GM12865 (cell line): ENCODE measurements at regions not wholly inside any gene's neighbourhood (a gene's known extent, or its start where the extent isn't known, plus 50 kb on each side); places are given as distances from the start of the nearest gene placed in this dataset.
A peak's percentile ranks its signal among the peaks of the same experiment; 100 is the strongest.

Experiments
- DNase-seq: peaks from one replicate; pipeline ENCODE4 v3.0.0; 2010; ENCODE audit warnings: low read depth
- H3K4me3 ChIP-seq: 2 replicates; pipeline ENCODE4 v1.5.1; 2011; ENCODE audit warnings: mild to moderate bottlenecking, low read depth, low read length, control low read depth
- TF ChIP-seq, protein P1 (sequence below): IDR thresholded peaks from 2 replicates; pipeline ENCODE4 v1.5.1; 2011; ENCODE audit warnings: low read length, control low read depth, low read depth, inconsistent platforms; ENCODE audit not compliant: insufficient read depth; ENCODE audit errors: missing control alignments

DNA sequence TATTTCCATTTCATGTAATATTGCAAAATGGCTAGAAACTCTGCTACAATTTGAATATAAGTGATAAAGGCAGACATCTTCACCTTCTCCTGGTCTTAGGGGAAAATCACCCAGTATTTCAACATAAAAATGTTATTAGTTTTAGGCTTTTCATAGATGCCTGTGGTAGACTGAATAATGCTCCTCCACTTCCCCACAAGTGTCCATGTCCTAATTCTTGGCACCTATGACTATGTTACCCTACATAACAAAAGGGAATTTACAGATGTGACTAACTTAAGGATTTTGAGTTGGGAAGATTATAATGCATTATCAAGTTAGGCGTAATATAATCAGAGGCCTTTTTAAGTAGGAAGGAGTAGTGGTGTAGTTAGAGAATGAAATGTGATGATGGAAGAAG is 196.4 kb downstream of the TMTC3 start:
- no peak overlapping the region for H3K4me3 ChIP-seq
- DNase-seq = no peak
- TF ChIP-seq, protein P1, sequence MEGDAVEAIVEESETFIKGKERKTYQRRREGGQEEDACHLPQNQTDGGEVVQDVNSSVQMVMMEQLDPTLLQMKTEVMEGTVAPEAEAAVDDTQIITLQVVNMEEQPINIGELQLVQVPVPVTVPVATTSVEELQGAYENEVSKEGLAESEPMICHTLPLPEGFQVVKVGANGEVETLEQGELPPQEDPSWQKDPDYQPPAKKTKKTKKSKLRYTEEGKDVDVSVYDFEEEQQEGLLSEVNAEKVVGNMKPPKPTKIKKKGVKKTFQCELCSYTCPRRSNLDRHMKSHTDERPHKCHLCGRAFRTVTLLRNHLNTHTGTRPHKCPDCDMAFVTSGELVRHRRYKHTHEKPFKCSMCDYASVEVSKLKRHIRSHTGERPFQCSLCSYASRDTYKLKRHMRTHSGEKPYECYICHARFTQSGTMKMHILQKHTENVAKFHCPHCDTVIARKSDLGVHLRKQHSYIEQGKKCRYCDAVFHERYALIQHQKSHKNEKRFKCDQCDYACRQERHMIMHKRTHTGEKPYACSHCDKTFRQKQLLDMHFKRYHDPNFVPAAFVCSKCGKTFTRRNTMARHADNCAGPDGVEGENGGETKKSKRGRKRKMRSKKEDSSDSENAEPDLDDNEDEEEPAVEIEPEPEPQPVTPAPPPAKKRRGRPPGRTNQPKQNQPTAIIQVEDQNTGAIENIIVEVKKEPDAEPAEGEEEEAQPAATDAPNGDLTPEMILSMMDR = no peak

DNA sequence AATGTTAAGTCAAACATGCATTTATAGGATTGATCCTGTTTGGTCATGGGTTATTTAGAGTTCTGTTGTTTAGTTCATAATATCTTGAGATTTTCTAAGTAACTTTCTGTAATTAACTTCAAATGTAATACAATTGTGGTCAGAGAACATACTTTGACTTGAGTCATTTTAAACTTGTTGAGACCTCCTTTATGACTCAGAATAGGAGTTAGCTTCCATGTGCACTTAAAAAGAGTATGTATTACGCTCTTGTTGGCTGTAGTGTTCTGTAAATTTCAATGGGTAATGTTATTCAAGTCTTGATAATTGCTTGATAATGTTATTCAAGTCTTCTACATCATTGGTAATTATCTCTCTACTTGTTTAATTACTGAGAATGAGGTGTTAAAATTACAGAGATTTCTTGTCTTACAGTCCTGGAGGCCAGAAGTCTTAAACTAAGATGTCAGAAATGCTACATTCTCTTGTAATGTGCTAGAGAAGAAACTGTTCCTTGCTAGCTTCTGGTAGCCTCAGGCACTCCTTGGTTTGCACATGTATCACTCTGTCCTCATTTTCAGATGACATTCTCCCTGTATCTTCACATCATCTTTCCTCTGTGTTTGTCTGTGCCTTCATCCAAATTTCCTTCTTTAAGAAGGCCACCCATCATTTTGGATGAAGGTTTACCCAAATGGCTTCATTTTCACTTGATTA is 197.3 kb downstream of the TMTC3 start:
- TF ChIP-seq, protein P1 = no peak
- DNase-seq = peak; percentile 2
- no peak overlapping the region for H3K4me3 ChIP-seq

DNA sequence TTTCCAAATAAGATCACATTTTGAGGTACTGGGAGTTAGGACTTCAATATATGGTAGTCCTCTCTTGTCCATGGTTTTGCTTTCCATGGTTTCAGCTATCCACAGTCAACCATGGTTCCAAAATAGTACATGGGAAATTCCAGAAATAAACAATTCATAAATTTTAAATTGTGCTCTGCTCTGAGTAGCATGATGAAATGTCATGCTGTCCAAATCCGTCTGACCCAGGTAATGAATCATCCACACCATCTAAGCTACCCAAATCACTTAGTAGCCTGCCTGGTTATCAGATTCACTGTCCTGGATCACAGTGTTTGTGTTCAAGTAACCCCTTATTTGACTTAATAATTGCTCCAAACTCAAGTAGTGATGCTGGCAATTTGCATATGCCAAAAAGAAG is 197.9 kb downstream of the TMTC3 start:
- TF ChIP-seq, protein P1 = no peak
- H3K4me3 ChIP-seq = no peak overlapping the region
- no peak for DNase-seq

DNA sequence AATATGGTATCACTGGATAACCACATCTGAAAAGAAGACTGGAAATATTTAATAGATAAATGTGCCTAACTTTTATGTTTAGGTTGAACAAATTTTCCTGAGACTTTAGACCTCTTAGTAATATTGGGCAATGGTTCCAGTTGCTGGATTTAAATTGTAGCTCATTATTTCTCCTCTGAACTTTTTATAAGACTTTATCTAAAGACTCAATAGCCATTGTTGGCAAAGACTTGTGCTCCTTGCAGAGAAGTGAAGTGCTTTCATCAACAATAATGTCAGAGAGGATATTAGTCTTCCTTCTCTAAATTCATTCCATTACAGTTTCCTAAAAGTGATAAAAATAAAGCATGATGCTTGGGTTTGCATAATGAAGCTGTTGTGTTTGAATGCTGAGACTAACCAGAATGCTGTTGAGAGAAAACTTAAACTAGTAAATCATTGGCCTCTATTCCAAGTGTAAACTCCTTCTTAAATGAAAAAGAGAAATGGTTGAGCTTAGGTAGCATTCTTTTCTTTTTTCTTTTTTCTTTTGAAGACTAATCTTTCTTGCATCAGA is 200.2 kb downstream of the TMTC3 start:
- DNase-seq = no peak
- no peak overlapping the region for H3K4me3 ChIP-seq
- TF ChIP-seq, protein P1 = no peak

DNA sequence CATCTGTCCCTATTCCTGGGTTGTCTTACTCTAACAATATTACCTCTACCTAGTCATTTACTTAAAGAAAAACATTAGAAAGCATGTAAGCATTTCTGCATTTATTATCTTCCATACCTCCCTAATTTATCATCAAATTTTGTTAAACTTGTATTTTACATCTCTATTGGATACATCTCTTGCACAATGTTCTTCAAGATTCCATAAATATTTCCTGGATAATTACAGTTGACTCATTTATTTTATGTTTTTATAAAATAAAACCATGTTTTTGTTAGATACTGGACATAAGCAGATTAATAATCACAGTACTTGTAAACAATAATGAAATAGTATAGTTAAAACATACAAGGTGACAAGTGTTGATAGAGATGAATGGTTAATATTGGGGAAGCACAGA is 209.0 kb downstream of the TMTC3 start:
- no peak overlapping the region for H3K4me3 ChIP-seq
- DNase-seq = no peak
- TF ChIP-seq, protein P1 = no peak

DNA sequence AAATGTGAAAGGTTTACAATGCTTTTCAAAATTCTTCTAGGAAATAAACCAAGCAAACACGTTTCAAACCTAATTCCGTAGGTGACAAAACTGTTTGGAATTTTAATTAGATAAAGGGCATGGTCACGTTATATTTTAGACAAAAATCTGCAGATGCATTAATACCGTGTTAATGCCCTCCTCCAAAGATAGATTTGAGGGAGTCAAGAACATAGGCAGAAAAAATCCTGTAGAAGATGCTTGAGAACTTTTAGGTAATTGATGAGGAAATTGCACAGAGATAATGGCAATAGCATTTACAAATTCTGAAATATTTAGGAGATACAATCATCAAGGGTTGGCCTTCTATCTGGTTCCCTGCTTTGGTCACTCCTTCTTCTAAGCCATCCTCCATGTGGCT is 212.6 kb downstream of the TMTC3 start:
- DNase-seq = no peak
- TF ChIP-seq, protein P1 = no peak
- H3K4me3 ChIP-seq = no peak overlapping the region

DNA sequence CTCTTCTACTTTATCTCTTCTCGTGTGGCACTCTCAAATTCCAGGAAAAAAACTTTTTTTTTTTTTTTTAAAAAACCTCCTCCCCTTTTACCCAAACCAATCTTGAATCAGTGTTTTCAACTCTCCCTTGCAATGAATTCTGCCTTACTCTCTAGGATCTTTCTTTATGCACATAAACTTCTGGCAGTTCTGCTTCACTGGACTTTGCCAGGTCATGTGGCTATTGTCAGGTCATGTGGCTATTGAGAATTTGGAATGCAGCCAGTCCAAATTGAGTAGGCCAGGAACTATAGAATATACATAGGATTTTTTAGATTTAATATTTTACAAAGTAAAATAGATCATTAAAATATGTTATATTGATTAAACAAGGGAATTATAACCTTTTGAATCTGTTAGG is 218.2 kb downstream of the TMTC3 start:
- TF ChIP-seq, protein P1 = no peak
- no peak for DNase-seq
- no peak overlapping the region for H3K4me3 ChIP-seq
